HG03432 (cell line): ENCODE measurements at regions not wholly inside any gene's neighbourhood (a gene's known extent, or its start where the extent isn't known, plus 50 kb on each side); places are given as distances from the start of the nearest gene placed in this dataset.
"Not testable (repeated sequence)": the region's sequence is repeated elsewhere in the genome, so short reads cannot be mapped to it uniquely, and the experiment has no call there.

Source experiments
- ATAC-seq: cut with Tn5 transposase; IDR thresholded peaks from one replicate; pipeline ENCODE4 v1.9.1; 2021; ENCODE audit warnings: mild to moderate bottlenecking, moderate library complexity; ENCODE audit not compliant: unreplicated experiment

DNA sequence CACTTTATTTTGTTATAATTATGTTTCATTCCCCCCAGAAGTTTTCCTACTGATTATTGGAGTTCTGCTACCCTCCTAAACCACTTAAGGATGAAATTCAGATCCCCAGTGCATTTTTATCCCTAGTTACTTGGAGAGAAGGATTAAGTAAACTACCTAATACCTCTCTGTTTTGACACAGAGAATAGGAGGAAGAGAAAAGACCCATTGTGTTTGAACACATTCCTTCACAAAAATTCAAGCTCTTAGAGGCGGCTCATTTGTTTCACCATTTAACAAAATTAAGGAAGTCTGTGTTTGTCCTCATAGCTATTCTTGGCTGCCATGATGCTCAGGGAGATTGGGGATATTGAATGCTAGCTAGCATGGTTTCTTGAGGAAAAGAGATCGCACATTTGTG lies 492.6 kb downstream of the EBF1 start:
- ATAC-seq = no peak

DNA sequence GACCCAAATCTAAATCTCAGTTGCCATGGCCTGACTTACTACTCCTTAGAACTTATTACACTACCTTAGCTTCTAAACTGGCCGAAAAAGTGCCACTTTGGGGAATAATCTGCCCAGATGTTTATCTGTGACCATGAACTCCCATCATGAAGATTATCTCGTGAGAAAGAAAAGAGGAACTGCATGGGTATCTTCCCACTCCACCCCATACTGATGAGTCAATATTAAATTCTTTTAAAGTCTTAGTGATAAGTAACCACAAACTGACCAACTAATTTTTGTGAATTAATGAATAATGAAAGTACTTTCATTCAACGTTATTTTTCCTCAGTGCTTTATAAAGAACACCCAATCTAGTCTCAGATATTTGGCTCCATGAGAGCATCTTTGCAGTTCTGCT lies 493.5 kb downstream of the EBF1 start:
- ATAC-seq = no peak

DNA sequence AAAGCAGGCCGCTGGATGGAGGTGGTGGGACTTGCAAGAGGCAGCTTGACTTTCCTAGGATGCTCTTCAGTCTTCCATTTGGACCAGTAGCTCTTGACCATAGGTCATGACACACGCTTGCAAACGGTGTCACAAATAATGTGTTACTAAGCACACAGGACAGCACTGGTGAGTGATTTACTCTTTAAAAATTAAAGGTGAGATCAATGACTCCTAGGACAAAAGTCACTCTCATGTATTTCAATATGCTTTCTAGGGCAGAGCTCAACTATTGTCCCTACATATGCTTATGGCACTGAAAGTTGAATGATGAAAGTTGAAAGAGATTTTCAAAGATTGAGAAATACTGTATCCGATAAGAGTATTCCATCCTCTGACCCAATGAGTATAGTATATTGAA lies 496.7 kb downstream of the EBF1 start:
- no peak for ATAC-seq

DNA sequence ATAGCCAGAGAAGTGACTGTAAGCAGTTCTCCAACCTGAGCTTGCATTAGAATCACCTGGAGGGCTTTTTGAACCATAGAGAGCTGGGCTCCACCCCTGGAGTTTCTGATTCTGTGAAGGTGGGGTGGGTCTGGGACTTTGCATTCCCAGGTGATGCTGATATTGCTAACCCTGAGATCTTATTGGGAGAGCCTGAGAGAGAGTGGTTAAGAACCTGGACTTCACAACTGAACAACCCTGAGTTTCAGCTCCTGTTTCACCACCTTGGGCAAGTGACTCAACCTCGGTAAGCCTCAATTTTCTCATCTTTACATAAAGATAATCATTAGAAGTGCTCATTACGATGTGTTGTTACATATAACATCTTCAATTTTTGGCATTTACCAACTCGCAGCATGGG lies 498.6 kb downstream of the EBF1 start:
- ATAC-seq = no peak

DNA sequence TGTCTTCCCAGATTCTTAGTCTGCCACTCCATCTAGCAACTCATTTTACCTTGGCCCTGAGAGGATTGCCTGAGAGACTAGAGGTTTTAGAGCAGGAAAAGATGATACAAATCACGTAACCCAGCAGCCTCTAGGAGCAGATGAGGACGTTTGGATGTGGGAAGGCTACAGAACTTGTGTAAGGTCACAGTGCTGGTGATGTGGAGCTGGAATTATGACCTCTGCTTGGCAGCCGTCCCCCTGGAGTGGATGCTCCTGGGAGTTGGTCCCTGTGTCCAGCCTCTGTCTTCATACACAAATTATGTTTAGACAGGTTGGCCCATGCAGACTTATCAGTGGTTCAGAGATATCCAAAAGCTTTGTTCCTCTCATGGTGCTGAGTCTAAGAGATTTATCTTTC lies 499.0 kb downstream of the EBF1 start:
- ATAC-seq = no peak

DNA sequence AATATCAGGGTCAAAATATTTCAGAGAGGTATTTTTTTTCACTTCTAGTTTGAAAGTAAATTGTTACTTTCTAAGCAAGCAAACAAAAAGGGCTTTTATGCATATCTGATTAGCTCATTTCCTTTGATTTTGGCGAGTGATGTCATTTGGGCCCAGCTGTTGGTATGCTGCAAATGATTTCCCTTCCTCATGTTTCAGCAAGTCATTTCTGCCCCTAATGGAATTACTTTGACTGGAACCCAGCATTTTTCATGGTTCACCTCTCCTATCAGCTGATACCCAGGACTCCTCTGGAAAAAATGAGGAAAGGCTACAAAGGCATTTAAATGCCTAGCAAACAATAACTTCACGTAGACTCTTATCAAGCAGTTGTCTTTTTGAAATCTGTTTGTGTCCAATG lies 500.6 kb downstream of the EBF1 start:
- ATAC-seq = no peak

DNA sequence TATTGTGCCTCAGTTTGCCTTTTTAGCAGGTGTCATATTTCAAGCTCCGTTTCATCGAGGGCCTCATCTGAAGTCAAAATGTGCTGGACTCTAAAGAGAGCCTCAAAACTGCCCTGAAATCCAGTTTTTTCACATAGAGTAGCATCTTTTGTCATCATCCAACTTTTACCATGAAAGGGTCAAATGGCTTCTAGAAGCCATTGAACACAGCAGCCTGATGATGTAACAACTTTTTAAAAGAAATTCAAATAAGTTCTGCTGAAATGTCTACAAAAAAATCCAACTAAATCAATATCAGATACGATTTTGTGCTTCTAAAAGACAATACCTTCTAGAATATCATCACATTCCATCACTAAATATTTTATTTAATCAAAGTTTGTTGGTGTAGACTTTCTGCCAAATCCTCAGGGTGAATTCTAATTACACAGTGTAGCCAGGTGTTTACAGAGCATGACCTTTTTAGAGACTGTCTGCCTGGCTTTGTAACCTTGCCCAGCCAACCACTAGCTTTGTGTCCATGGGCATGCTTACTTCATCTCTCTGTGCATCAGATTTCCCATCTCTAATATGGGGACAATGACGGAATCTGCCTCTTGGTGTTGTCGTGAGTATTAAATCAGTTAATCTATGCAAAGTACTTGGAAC lies 505.0 kb downstream of the EBF1 start:
- no peak for ATAC-seq

DNA sequence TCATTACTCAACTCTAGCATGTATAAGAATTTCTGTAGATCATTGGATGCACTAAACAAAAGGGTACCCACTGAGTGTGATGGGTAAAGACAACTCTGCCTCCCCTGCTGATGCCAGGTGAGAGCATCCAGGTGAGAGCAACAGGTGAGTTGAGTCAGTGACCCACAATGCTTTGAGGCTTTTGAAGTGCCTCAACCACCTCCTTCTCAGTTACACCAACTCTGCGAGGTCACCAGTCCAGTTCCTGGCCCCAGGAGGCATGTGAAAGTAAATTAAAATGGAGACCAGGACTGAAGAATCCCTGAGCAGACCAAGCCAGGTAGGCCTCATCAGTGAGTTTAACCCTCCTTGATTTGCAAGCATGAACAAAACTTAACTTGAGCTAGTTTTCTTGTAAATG lies 505.8 kb downstream of the EBF1 start:
- no peak for ATAC-seq

DNA sequence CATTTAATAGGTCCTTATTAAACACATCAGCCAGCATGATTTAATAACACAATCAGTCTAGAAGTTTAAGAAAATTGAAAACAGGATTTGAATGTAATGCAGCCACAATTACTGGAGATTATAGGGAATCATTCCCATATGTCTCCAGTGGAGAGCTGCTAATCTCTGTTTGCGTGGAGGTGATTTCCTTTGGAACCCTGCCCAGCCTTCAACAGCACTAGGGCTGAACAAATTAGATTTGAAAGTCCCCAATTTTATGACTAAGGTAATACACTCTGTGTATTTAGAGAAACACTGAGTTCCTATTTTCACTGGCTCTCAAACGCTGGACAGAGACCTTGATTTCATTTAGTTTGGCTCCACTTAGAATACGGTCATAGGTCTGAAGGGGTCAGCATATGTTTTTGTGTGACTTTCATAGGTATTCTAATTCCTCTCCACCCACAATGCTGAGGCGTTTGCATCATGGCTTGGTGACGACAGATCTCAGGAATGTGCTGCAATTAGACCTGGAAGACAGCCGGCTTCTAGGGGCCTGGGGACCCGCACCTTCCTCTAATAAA lies 508.3 kb downstream of the EBF1 start:
- ATAC-seq = no peak

DNA sequence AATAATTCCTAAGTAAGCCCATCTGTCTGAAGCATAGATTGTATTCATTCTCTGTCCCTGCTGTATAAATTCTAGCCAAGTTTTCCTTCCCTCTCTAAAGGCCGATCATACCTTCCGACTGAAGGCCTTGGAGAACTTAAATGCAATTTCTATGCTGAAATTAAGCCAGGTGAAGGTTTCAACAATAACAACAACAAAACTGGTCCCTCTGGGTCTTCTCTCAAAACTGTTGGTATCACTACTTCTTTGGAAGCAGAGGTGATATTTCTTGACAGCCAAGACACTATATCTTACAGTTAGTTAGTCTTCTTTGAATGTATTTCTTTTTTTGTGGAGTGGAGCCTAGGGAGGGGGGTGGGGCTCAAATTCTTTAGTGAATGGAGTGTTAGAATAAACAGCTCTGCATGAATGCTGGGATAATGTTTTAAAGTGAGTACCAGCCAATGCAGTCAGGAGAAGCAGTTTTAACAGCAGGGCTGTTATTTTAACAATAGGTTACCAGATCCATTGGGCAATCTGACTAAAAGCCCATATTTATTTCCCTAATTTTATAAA lies 508.9 kb downstream of the EBF1 start:
- no peak for ATAC-seq

DNA sequence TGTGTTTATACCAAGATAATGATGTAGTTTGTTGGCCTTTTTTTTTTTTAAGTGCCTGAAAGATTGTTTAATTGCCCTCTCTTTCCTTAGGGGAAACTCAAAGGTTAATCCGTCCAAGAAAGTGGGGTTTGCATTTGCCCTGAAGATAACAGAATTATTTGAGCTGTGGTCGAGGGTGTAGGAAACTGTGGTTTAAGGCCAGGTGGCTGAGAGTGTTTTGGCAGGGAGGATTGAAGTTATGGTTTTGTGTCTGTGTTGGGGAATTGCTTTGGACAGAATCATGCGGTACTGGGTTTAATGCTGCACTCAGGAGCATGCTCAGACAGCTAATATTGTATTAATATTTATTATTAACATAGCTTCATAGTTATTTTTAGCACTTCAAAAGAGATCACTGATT lies 509.8 kb downstream of the EBF1 start:
- ATAC-seq = no peak

DNA sequence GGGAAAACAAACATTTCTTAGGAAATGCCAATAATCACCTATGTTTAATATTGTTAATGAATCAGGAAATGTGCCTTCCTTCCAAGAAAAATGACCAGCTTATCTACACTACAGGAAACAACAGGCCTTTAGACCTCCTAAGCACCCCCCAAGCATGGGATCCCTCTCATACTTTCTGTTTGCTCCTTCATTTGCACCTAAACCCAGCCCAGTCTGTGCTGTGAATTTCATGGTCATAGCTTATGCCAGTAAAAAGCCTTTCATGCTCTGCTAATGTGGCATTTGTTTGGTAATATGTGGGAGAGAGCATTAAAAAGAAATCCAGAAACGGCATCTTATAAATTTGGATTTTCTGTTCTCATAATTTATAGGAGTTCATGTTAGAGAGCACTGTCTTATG lies 511.1 kb downstream of the EBF1 start:
- no peak for ATAC-seq

DNA sequence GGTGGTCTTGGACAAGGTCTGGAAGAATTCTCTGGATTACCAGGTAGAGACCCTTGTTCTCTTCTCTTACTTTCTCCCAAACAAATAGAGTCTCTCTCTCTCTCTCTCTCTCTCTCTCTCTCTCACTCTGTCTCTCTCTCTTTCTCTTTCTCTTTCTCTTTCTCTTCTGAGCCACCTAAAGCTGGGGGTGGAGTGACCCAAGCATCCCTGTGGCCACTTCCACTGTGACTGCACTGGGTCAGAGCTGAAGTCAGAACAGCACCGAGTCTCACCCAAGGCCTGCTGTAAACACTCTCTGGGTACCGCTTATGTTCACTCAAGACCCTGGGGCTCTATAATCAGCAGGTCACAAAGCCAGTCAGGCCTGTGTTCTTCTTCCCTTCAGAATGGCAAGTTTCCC lies 513.7 kb downstream of the EBF1 start:
- ATAC-seq = no peak

DNA sequence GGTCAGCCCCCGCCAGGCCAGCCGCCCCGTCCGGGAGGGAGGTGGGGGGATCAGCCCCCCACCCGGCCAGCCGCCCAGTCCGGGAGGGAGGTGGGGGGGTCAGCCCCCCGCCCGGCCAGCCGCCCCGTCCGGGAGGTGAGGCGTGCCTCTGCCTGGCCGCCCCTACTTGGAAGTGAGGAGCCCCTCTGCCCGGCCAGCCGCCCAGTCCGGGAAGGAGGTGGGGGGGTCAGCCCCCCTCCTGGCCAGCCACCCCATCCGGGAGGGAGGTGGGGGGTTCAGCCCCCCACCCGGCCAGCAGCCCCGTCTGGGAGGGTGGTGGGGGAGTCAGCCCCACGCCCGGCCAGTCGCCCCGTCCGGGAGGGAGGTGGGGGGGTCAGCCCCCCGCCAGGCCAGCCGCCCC lies 517.0 kb downstream of the EBF1 start:
- not testable (repeated sequence) for ATAC-seq

DNA sequence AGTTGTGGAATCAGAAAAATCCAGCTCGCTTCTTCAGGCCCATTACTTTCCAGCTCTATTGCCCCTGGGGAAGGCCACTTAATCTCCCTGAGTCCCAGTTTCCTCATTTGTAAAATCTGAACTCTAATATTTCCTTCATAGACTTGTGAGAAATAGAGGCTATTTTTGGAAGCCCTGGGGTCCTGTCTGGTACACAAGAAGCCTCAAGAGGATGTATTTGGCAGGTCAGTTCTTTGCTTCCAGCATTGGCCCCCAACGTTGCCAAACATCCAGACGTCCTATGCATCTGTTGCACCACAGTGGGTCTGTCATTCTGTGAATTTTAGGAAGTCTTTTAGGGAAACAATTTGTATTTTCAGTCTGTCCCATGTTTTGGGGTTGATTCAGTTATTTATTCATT lies 525.9 kb downstream of the EBF1 start:
- no peak for ATAC-seq

DNA sequence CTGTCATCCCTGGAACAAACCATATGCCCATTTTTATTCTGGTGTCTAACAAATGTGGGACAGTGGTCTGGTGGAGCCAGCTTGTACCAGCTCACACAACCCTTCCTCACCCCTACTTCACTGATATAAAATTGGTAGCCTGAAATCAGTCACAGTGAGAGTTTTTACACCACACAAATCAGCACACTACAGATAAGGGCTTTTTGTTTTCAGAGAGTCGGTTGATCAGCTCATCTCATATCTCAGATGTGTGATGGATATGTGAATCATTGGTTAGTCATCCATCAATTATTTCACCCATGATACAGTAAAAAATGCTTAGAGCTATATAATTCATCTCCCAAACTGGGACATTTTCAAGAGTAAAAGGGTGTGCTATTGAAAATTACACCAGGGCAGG lies 529.2 kb downstream of the EBF1 start:
- ATAC-seq = no peak

DNA sequence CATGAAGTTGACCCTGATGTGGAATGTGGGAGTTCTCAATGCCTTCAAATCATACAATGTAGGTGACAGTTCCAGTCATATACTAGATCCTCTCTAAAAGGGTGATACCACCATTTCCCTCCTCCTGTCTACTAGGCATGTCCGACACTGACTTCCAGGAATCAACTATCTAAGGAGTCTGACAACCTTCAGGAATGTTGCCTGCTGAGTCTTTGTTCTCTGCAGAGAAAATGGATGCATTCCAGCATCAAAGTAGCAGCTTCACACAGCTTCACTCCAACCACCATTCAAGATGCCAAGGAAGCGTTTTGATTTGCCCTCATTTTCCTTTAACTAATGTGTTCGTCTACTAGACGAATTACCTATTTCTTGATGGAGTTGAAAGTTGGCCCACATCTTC lies 530.2 kb downstream of the EBF1 start:
- ATAC-seq = no peak

DNA sequence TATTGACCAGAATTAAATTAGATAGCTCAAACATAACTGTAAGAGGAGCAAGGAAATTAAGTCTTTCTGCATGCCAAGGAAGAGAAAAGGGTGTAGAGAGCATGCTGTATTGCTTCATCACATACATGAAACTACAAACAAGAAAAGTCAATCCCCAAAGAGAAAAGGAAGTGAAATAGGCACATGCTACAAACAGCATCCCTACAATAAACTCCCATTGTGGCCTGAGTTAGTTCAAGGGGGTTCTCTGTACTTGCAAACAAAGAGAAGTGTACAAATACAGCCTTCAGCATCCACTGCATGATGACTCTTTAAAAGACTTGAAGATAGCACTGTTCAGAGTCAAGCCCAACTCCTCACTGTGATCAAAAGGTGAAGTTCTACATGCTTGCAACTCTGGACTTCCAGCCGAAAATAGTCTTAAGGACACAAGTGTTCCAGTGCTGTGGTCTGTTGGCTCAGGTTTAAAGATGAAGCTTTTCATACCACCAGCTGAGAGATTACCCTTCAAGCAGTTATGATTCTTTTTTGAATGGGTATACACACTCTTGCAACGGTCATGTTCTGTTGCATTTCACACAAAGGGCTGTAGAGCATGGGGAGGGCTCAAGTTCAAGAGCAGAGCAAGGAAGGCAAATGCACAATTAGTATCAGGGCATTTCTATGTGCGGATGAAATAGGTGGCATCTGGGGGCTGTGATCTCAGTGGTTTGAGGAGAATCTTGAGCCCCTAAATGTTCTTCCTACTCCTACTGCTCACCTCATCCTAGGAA lies 534.5 kb downstream of the EBF1 start:
- ATAC-seq = peak; percentile 42

DNA sequence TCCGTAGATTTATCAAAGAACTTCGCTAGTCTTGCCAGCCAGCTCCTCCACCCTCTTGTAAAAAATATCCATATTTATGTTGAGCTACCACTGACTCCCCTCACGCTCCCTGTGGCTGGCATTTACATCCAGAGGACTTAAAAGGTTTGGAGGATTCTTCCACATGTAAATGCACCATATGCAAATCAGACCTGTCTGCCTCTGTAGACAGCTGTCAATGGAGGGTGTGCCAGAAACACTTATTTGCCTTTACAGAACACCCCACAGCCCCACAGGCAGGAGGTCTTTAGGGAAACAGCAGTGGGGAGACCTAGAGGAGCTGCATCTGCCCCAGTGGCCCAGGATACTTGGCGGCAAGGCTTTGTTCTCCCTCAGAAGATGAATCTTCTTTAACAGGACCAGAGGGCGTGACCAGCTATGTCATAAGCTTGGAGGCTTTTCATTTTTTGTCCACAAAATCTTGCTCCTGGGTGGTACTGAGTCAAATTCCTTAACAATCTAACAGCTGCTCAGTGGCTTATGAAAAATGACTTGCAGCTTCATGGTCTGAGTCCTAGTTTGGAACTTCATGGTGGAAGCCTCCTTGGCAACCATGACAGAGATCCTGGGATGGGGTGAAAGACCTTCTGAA lies 535.8 kb downstream of the EBF1 start:
- ATAC-seq = no peak

DNA sequence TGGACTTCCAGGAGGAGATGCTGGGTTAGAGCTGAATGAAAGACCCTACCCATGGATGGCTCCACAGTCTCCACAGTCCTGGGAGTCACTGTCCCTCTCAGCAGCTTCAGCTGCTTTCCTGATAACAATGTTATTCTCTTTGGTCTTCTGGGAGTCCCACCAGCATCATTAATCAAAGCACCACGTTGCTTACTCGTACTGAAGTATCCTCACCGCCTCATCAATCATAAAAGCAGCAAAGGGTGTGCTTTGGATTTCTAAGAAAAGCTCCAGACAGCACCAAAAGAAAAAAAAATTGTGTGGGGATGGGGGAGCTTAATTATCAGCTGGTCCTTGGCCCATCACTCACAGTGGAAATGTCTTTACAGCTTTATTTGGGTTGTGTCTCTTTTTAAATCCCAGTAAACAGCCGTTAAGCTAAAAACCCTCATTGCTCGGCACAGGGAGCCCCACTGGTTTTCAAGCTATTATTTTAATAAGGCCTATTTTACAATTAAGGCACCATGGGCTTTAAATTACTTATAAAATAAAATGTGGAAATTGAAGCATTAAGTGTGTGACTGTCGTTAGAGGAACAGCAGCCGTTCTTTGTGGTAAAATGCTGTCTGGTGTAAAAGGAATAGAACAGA lies 538.0 kb downstream of the EBF1 start:
- ATAC-seq = no peak

DNA sequence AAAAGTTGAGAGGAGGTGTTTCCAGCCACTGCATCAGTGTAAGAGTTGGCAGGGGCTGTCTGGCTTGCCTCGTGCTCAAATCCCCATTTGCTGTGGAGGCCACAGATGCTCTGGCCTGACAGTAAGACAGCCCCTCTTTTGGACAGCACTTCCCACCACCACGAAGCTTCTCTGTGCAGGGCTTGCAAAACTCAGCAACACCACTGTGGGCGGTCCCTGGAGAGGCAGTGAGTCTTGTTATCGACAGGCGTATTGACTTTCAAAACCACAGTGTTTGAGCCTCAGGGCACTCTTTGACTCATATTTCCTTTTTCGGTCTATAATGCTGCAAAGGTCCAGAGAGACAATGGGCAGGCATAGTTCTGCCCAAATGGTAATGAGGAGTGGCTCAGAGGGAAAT lies 539.5 kb downstream of the EBF1 start:
- peak; percentile 91 for ATAC-seq
